ENCODE measurements at regions not wholly inside any gene's neighbourhood (a gene's known extent, or its start where the extent isn't known, plus 50 kb on each side); places are given as distances from the start of the nearest gene placed in this dataset.

- TF ChIP-seq POLR2AphosphoS5 (IDR thresholded peaks at IDR 0.05; ENCODE audit: low read depth, low read length) (no peak), POLR2A (IDR thresholded peaks at IDR 0.05; ENCODE audit: low read depth, low read length) (no peak), TAF1 (IDR thresholded peaks at IDR 0.05; ENCODE audit: low read depth, low read length) (no peak), SPI1 (IDR thresholded peaks at IDR 0.05; ENCODE audit: low read depth, low read length) (no peak)
These were observed 680.0 kb downstream of the BRINP1 start for GRCh38 chr9:118689280-118689679.

Measured in GM12891 (cell line).